NB4 (cell line): ENCODE measurements at regions not wholly inside any gene's neighbourhood (a gene's known extent, or its start where the extent isn't known, plus 50 kb on each side); places are given as distances from the start of the nearest gene placed in this dataset.

Source experiments
- CTCF ChIP-seq: IDR thresholded peaks from one replicate; pipeline ENCODE4 v1.5.1; 2012; ENCODE audit warnings: low read depth, low read length
- MYC ChIP-seq: IDR thresholded peaks from 2 replicates; pipeline ENCODE4 v1.6.1; 2011; ENCODE audit warnings: low read depth, low read length
- POLR2A ChIP-seq: IDR thresholded peaks from 2 replicates; pipeline ENCODE4 v1.6.1; 2011; ENCODE audit warnings: mild to moderate bottlenecking; ENCODE audit not compliant: insufficient read length; ENCODE audit errors: extremely low read depth

DNA sequence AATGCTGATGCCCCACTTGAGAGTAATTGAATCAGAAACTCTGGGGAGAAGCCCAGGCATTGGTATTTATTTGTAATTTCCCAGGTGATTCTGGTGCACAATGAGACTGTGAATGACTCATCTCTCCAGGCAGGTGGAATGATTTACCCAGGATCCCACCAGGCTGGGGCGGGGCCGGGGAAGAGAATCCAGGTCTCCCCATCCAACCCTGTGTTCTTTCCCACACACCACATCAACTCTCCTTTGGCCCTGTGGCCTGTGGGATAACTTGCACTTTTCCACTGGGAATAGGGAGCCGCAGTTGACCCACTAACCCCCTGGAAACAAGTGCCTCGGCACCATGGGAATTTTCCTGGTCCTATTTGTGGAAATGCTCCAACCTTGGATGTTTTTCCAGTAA, 409.8 kb downstream of the ZNF521 start:
- TF ChIP-seq CTCF (no peak), POLR2A (no peak), MYC (no peak)
